IMR-90 (cell line): ENCODE measurements at regions not wholly inside any gene's neighbourhood (a gene's known extent, or its start where the extent isn't known, plus 50 kb on each side); places are given as distances from the start of the nearest gene placed in this dataset.

Source experiments
- ATAC-seq: fragments of 200-7000 bp; cut with Tn5 transposase; 2 replicates; pipeline ENCODE4 v1.9.1; 2020; ENCODE audit warnings: low read depth, mild to moderate bottlenecking, moderate library complexity
- BruUV-seq: library from RNA; stranded (reverse); fragments of 400-500 nt; replicated peaks from 2 replicates; lab custom pipeline; 2021; lab: Mats Ljungman, UMichigan
- CTCF ChIA-PET: fragments of 300-600 bp; formaldehyde crosslinking; extraction: SDS; loops from one replicate; lab custom pipeline; 2021; ENCODE audit warnings: antibody characterized with exemption; lab: Yijun Ruan, JAX
- POLR2A ChIA-PET: fragments of 300-600 bp; sonication (Branson Sonifier 250); formaldehyde crosslinking; loops from one replicate; lab custom pipeline; 2022; ENCODE audit warnings: antibody characterized with exemption; ENCODE audit not compliant: unreplicated experiment; lab: Charles Lee
- DNase-seq: peaks from one replicate; pipeline ENCODE4 v3.0.0; 2013
- H2AFZ ChIP-seq: replicated peaks from 2 replicates; pipeline ENCODE3; 2013; ENCODE audit warnings: low read length, mild to moderate bottlenecking; ENCODE audit not compliant: poor library complexity
- H2AK5ac ChIP-seq: 2 replicates; pipeline ENCODE4 v1.6.1; 2013; ENCODE audit warnings: low read depth, low read length, inconsistent platforms
- H2AK9ac ChIP-seq: replicated peaks from 2 replicates; pipeline ENCODE3; 2013; ENCODE audit warnings: mild to moderate bottlenecking, low read depth, low read length, moderate library complexity; ENCODE audit not compliant: poor library complexity
- H2BK120ac ChIP-seq: 2 replicates; pipeline ENCODE4 v1.6.1; 2013; ENCODE audit warnings: low read depth, low read length, inconsistent platforms
- H2BK15ac ChIP-seq: 3 replicates; pipeline ENCODE4 v1.6.1; 2013; ENCODE audit warnings: low read depth, low read length, inconsistent platforms
- H2BK20ac ChIP-seq: 2 replicates; pipeline ENCODE4 v1.6.1; 2013; ENCODE audit warnings: low read depth, mild to moderate bottlenecking, inconsistent platforms, low read length, moderate library complexity
- H2BK5ac ChIP-seq: 2 replicates; pipeline ENCODE4 v1.6.1; 2013; ENCODE audit warnings: mild to moderate bottlenecking, low read depth, low read length, inconsistent platforms; ENCODE audit not compliant: poor library complexity, severe bottlenecking
- H3K14ac ChIP-seq: replicated peaks from 2 replicates; pipeline ENCODE4 v1.6.1; 2013; ENCODE audit warnings: low read depth, low read length, inconsistent platforms
- H3K18ac ChIP-seq: 2 replicates; pipeline ENCODE4 v1.6.1; 2013; ENCODE audit warnings: low read depth, low read length, control low read depth
- H3K23ac ChIP-seq: 2 replicates; pipeline ENCODE4 v1.6.1; 2013; ENCODE audit warnings: low read depth, low read length, inconsistent platforms
- H3K27ac ChIP-seq: 2 replicates; pipeline ENCODE4 v1.5.1; 2013; ENCODE audit warnings: mild to moderate bottlenecking, control low read depth, low read length; ENCODE audit not compliant: insufficient read depth
- H3K27me3 ChIP-seq: 2 replicates; pipeline ENCODE4 v1.6.1; 2013; ENCODE audit warnings: low read length; ENCODE audit not compliant: control insufficient read depth, insufficient read depth
- H3K36me3 ChIP-seq: 2 replicates; pipeline ENCODE4 v1.6.1; 2013; ENCODE audit warnings: low read length, mixed read lengths; ENCODE audit not compliant: control insufficient read depth, insufficient read depth
- H3K4ac ChIP-seq: 2 replicates; pipeline ENCODE4 v1.6.1; 2013; ENCODE audit warnings: low read depth, low read length, inconsistent platforms
- H3K4me1 ChIP-seq: 2 replicates; pipeline ENCODE4 v1.6.1; 2013; ENCODE audit warnings: low read length, mixed read lengths; ENCODE audit not compliant: control insufficient read depth, insufficient read depth
- H3K4me2 ChIP-seq: 2 replicates; pipeline ENCODE4 v1.6.1; 2013; ENCODE audit warnings: low read depth, mild to moderate bottlenecking, control low read depth, low read length, moderate library complexity
- H3K4me3 ChIP-seq: 2 replicates; pipeline ENCODE4 v1.5.1; 2013; ENCODE audit warnings: low read depth, mild to moderate bottlenecking, control low read depth, low read length, moderate library complexity; ENCODE audit not compliant: insufficient read depth
- H3K56ac ChIP-seq: 2 replicates; pipeline ENCODE4 v1.6.1; 2013; ENCODE audit warnings: low read length, inconsistent platforms; ENCODE audit not compliant: insufficient read depth; ENCODE audit errors: extremely low read depth
- H3K79me1 ChIP-seq, 2 experiments: 2 replicates each; pipeline ENCODE4 v1.6.1; 2013; ENCODE audit warnings: low read length in 2 of 2, inconsistent platforms in 1 of 2, low read depth in 1 of 2
- H3K9ac ChIP-seq: 2 replicates; pipeline ENCODE4 v1.6.1; 2013; ENCODE audit warnings: low read depth, low read length, control low read depth
- H3K9me1 ChIP-seq: 2 replicates; pipeline ENCODE4 v1.6.1; 2013; ENCODE audit warnings: low read length, inconsistent platforms; ENCODE audit not compliant: insufficient read depth
- H3K9me3 ChIP-seq: 2 replicates; pipeline ENCODE4 v1.6.1; 2013; ENCODE audit warnings: low read length; ENCODE audit not compliant: control insufficient read depth, insufficient read depth
- H4K20me1 ChIP-seq: 2 replicates; pipeline ENCODE4 v1.6.1; 2013; ENCODE audit warnings: low read length, inconsistent platforms; ENCODE audit not compliant: insufficient read depth
- H4K5ac ChIP-seq: 2 replicates; pipeline ENCODE4 v1.6.1; 2013; ENCODE audit warnings: mild to moderate bottlenecking, low read depth, low read length, control low read depth
- H4K8ac ChIP-seq, 2 experiments: 2 replicates each; pipeline ENCODE4 v1.6.1; 2013; ENCODE audit warnings: low read depth in 2 of 2, low read length in 2 of 2, control low read depth in 1 of 2, inconsistent platforms in 1 of 2
- H4K91ac ChIP-seq: 2 replicates; pipeline ENCODE4 v1.6.1; 2013; ENCODE audit warnings: low read depth, low read length, inconsistent platforms; ENCODE audit not compliant: insufficient read depth
- CHD1 ChIP-seq: IDR thresholded peaks from 2 replicates; pipeline ENCODE4 v1.6.1; 2012; ENCODE audit warnings: low read depth, low read length, improper control_type of control experiment
- FOS ChIP-seq: fragments of 150-350 bp; IDR thresholded peaks from 2 replicates; pipeline ENCODE4 v1.6.1; 2016; ENCODE audit warnings: low read depth, low read length
- MAFK ChIP-seq: IDR thresholded peaks from 2 replicates; pipeline ENCODE4 v1.6.1; 2012; ENCODE audit warnings: low read depth, low read length, improper control_type of control experiment
- MAZ ChIP-seq: IDR thresholded peaks from 2 replicates; pipeline ENCODE4 v1.6.1; 2012; ENCODE audit warnings: low read depth, mild to moderate bottlenecking, low read length, improper control_type of control experiment, moderate library complexity, borderline replicate concordance
- NFE2L2 ChIP-seq: fragments of 150-350 bp; IDR thresholded peaks from 2 replicates; pipeline ENCODE4 v1.6.1; 2016; ENCODE audit warnings: low read depth, mild to moderate bottlenecking, low read length
- RCOR1 ChIP-seq: IDR thresholded peaks from 2 replicates; pipeline ENCODE4 v1.6.1; 2012; ENCODE audit warnings: mild to moderate bottlenecking, low read length, improper control_type of control experiment; ENCODE audit not compliant: insufficient replicate concordance
- RFX5 ChIP-seq: IDR thresholded peaks from 2 replicates; pipeline ENCODE4 v1.8.0; 2012; ENCODE audit warnings: low read depth, mild to moderate bottlenecking, low read length, moderate library complexity
- SMC3 ChIP-seq: fragments of 150-350 bp; IDR thresholded peaks from 2 replicates; pipeline ENCODE4 v1.6.1; 2016; ENCODE audit warnings: low read depth, mild to moderate bottlenecking, antibody characterized with exemption, low read length, moderate library complexity
- WGBS, 2 experiments: methylation state at CpG; one replicate each; pipeline versions ENCODE4 v1.1.5 to v1.1.7; 2013; ENCODE audit warnings: missing lambda C conversion rate in 2 of 2; ENCODE audit not compliant: insufficient read length in 1 of 2; ENCODE audit errors: extremely low coverage in 2 of 2; 5-methylcytosine and 5-hydroxymethylcytosine counted together
- dilution Hi-C: fragments of 300-500 bp; cut with HindIII; formaldehyde crosslinking; loops from one replicate; pipeline ENCODE4 v1.14.3; 2018; ENCODE audit warnings: low sequenced_read_pairs; ENCODE audit not compliant: unreplicated experiment
- in situ Hi-C: fragments of 300-500 bp; cut with MboI; formaldehyde crosslinking; loops from 3 replicates; pipeline ENCODE4 v1.14.3; 2019; ENCODE audit warnings: low sequenced_read_pairs, inconsistent platforms, mixed read lengths
- intact Hi-C: fragments of 100-400 bp; cut with micrococcal nuclease; formaldehyde crosslinking; loops from 2 replicates; pipeline ENCODE4 v1.10.0; 2022
- TF ChIP-seq, protein P1 (sequence below): fragments of 150-350 bp; IDR thresholded peaks from 2 replicates; pipeline ENCODE4 v1.6.1; 2016; ENCODE audit warnings: low read depth, mild to moderate bottlenecking, low read length, moderate library complexity, borderline replicate concordance

DNA sequence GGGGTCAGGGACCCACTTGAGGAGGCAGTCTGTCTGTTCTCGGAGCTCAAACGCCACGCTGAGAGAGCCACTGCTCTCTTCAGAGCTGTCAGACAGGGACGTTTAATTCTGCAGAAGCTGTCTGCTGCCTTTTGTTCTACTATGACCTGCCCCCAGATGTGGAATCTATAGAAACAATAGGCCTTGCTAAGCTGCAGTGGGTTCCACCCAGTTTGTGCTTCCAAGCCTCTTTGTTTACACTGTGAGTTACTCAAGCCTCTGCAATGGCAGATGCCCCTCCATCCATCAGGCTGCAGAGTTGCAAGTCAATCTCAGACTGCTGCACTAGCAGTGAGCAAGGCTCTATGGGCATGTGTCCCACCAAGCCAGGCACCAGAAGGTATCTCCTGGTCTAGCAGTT is 158.1 kb downstream of the DTHD1 start:
- Histone ChIP-seq H3K9me1 (no peaks in the 10 kb centered on the region), H3K36me3 (no peaks in the 10 kb centered on the region), H4K5ac (no peak overlapping the region), H3K79me1 (no peaks in the 10 kb centered on the region), H3K18ac (no peak overlapping the region), H2BK5ac (no peak overlapping the region), H3K4ac (no peak overlapping the region), H3K23ac (no peak overlapping the region), H3K4me3 (no peak overlapping the region), H4K8ac (no peak overlapping the region), H3K9ac (no peak overlapping the region), H2BK15ac (no peak overlapping the region), H3K9me3 (peaks cover 6% of the 10 kb centered on the region; the same call in 1 of the 2 replicates), H4K20me1 (no peaks in the 10 kb centered on the region), H2BK120ac (no peak overlapping the region), H3K56ac (no peak overlapping the region), H3K27ac (no peak overlapping the region), H4K91ac (no peak overlapping the region), H2BK20ac (no peak overlapping the region), H2AFZ (no peak overlapping the region), H3K27me3 (no peaks in the 10 kb centered on the region), H3K4me2 (no peak overlapping the region), H3K14ac (no peak overlapping the region), H2AK9ac (no peak overlapping the region), H3K4me1 (no peaks in the 10 kb centered on the region), H2AK5ac (no peak overlapping the region)
- dilution Hi-C loops = no loop called here
- TF ChIP-seq RFX5 = no peak
- no peak for TF ChIP-seq FOS
- TF ChIP-seq NFE2L2 = no peak
- TF ChIP-seq, protein P1, sequence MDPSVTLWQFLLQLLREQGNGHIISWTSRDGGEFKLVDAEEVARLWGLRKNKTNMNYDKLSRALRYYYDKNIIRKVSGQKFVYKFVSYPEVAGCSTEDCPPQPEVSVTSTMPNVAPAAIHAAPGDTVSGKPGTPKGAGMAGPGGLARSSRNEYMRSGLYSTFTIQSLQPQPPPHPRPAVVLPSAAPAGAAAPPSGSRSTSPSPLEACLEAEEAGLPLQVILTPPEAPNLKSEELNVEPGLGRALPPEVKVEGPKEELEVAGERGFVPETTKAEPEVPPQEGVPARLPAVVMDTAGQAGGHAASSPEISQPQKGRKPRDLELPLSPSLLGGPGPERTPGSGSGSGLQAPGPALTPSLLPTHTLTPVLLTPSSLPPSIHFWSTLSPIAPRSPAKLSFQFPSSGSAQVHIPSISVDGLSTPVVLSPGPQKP = no peak
- no peak for TF ChIP-seq CHD1
- TF ChIP-seq RCOR1 = no peak
- no peak for TF ChIP-seq MAFK
- TF ChIP-seq SMC3 = no peak
- TF ChIP-seq MAZ = no peak
- no peak for DNase-seq
- CTCF ChIA-PET = no interaction called here
- BruUV-seq = no TSS peak
- intact Hi-C loops = no loop called here
- no peak for ATAC-seq
- in situ Hi-C loops = no loop called here
- POLR2A ChIA-PET = no interaction called here
- WGBS, 2 experiments = 44% methylated on average over 2 of the region's 4 CpGs; no CpG with 5 or more reads in 1 of the 2 experiments
